Epithelial cell of esophagus (primary cell): ENCODE measurements at regions not wholly inside any gene's neighbourhood (a gene's known extent, or its start where the extent isn't known, plus 50 kb on each side); places are given as distances from the start of the nearest gene placed in this dataset.

ENCODE experiments used
- DNase-seq: peaks from one replicate; pipeline ENCODE4 v3.0.0; 2010; ENCODE audit warnings: low read depth
- H3K4me3 ChIP-seq: 2 replicates; pipeline ENCODE4 v1.5.1; 2011; ENCODE audit warnings: mild to moderate bottlenecking, low read length, control low read depth
- CTCF ChIP-seq: IDR thresholded peaks from 2 replicates; pipeline ENCODE4 v1.5.1; 2011; ENCODE audit warnings: low read depth, mild to moderate bottlenecking, low read length, control low read depth, inconsistent platforms; ENCODE audit not compliant: insufficient read depth; ENCODE audit errors: missing control alignments

- DNase-seq = no peak
- TF ChIP-seq CTCF = no peak
- no peak overlapping the region for H3K4me3 ChIP-seq
Measured at GRCh38 chr14:71273366-71273765, 366.1 kb downstream of the PCNX1 start.

GRCh38 chr14:71284048-71284447 is 376.8 kb downstream of the PCNX1 start:
- H3K4me3 ChIP-seq = no peak overlapping the region
- TF ChIP-seq CTCF = no peak
- DNase-seq = no peak

GRCh38 chr14:71286126-71286525 is 378.9 kb downstream of the PCNX1 start:
- peak; percentile 57 for DNase-seq
- TF ChIP-seq CTCF = no peak
- no peak overlapping the region for H3K4me3 ChIP-seq

GRCh38 chr14:71287567-71287966 is 380.3 kb downstream of the PCNX1 start:
- TF ChIP-seq CTCF = no peak
- H3K4me3 ChIP-seq = no peak overlapping the region
- DNase-seq = no peak

- DNase-seq = no peak
- H3K4me3 ChIP-seq = no peak overlapping the region
- TF ChIP-seq CTCF = no peak
Measured at GRCh38 chr14:71289536-71289935, 382.3 kb downstream of the PCNX1 start.

GRCh38 chr14:71290301-71290700 is 383.0 kb downstream of the PCNX1 start:
- H3K4me3 ChIP-seq = no peak overlapping the region
- DNase-seq = no peak
- TF ChIP-seq CTCF = no peak

GRCh38 chr14:71290960-71291466 is 383.8 kb downstream of the PCNX1 start:
- no peak overlapping the region for H3K4me3 ChIP-seq
- peak; percentile 95 for DNase-seq
- no peak for TF ChIP-seq CTCF
